Fibroblast of skin of right biceps (primary cell): ENCODE measurements at regions not wholly inside any gene's neighbourhood (a gene's known extent, or its start where the extent isn't known, plus 50 kb on each side); places are given as distances from the start of the nearest gene placed in this dataset.

Source experiments
- DNase-seq: peaks from one replicate; pipeline ENCODE4 v3.0.0-alpha.2; 2013

- DNase-seq: no peak
These were observed 187.7 kb upstream of the CHRNA7 start for GRCh38 chr15:31842532-31843195.

- no peak for DNase-seq
These were observed 186.8 kb upstream of the CHRNA7 start for GRCh38 chr15:31843426-31844055.

GRCh38 chr15:31845791-31846190 is 184.5 kb upstream of the CHRNA7 start:
- DNase-seq: no peak

GRCh38 chr15:31847961-31848360 is 182.4 kb upstream of the CHRNA7 start:
- no peak for DNase-seq

- no peak for DNase-seq
These were observed 181.7 kb upstream of the CHRNA7 start for GRCh38 chr15:31848621-31849020.

- no peak for DNase-seq
These were observed 177.1 kb upstream of the CHRNA7 start for GRCh38 chr15:31852933-31853799.

- DNase-seq: no peak
These were observed 173.7 kb upstream of the CHRNA7 start for GRCh38 chr15:31856581-31856980.

GRCh38 chr15:31857194-31857593 is 173.1 kb upstream of the CHRNA7 start:
- DNase-seq: no peak

GRCh38 chr15:31858026-31858425 is 172.3 kb upstream of the CHRNA7 start:
- DNase-seq: no peak

- DNase-seq: no peak
These were observed 164.1 kb upstream of the CHRNA7 start for GRCh38 chr15:31866248-31866647.

GRCh38 chr15:31867536-31868442 is 162.5 kb upstream of the CHRNA7 start:
- DNase-seq: peak; percentile 43

- peak; percentile 1 for DNase-seq
These were observed 160.5 kb upstream of the CHRNA7 start for GRCh38 chr15:31869686-31870307.

- DNase-seq: peak; percentile 85
These were observed 159.8 kb upstream of the CHRNA7 start, which contains the start of gene OTUD7A for GRCh38 chr15:31870328-31871165. OTUD7A (minus strand) TSS chr15:31870673.

GRCh38 chr15:31871166-31871886 is 159.0 kb upstream of the CHRNA7 start:
- DNase-seq: no peak

- no peak for DNase-seq
These were observed 158.4 kb upstream of the CHRNA7 start for GRCh38 chr15:31871887-31872281.

GRCh38 chr15:31887246-31887645 is 143.1 kb upstream of the CHRNA7 start:
- no peak for DNase-seq

GRCh38 chr15:31892513-31892912 is 137.8 kb upstream of the CHRNA7 start:
- no peak for DNase-seq

- DNase-seq: no peak
These were observed 136.5 kb upstream of the CHRNA7 start for GRCh38 chr15:31893780-31894179.

- DNase-seq: no peak
These were observed 132.6 kb upstream of the CHRNA7 start for GRCh38 chr15:31897746-31898145.

- no peak for DNase-seq
These were observed 128.8 kb upstream of the CHRNA7 start for GRCh38 chr15:31901501-31901900.

GRCh38 chr15:31905054-31905453 is 125.3 kb upstream of the CHRNA7 start:
- no peak for DNase-seq
